GOT3 (cell line): ENCODE measurements at regions not wholly inside any gene's neighbourhood (a gene's known extent, or its start where the extent isn't known, plus 50 kb on each side); places are given as distances from the start of the nearest gene placed in this dataset.
"Not testable (repeated sequence)": the region's sequence is repeated elsewhere in the genome, so short reads cannot be mapped to it uniquely, and the experiment has no call there.

ENCODE experiments used
- DNase-seq: peaks from one replicate; lab custom pipeline; 2025; ENCODE audit warnings: mixed read lengths; lab: John Stamatoyannopoulos, UW

GRCh38 chr21:23607782-23608431 lies 1999.4 kb downstream of the MRPL39 start:
- no peak for DNase-seq

DNA sequence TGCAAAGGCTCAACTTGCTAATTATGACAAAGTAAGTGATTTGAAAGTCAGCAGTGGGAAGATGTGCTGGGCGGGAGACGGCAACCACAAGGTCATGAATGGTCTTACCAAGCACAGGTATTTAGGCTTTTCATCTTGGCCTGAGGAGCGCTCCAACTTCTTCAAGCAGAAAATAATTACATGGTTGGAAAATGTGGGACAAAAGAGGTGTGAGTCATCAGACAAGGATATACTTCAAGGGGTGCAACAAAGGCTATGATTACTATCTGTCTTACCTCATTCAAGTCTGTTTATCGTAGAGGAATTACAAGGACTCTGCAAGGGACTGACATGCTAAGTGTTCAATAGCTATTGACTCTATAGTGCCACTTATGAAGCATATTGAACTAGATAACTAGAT lies 2005.7 kb downstream of the MRPL39 start:
- DNase-seq = no peak

- DNase-seq = no peak
Measured at GRCh38 chr21:23593582-23593981, 2013.7 kb downstream of the MRPL39 start.

DNA sequence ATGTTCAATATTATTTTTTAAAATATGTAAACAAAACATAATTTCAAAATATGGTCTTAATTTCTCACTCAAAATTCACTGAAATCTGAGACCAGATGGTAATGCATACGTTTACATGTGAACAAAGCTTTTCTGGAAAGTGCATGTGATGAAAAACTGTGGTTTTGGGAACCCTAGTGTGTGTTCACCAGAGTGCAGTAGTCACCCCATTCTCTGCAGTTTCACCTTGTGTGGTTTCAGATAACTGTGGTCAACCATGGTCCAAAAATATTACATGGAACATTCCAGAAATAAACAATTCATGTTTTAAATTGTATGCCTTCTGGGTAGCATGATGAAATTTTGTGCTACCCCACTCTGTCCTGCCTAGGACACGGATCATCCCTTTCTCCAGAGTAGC lies 2021.9 kb downstream of the MRPL39 start:
- no peak for DNase-seq

- no peak for DNase-seq
Measured at GRCh38 chr21:23579573-23579972, 2027.7 kb downstream of the MRPL39 start.

- DNase-seq = no peak
Measured at GRCh38 chr21:23578027-23578426, 2029.3 kb downstream of the MRPL39 start.

DNA sequence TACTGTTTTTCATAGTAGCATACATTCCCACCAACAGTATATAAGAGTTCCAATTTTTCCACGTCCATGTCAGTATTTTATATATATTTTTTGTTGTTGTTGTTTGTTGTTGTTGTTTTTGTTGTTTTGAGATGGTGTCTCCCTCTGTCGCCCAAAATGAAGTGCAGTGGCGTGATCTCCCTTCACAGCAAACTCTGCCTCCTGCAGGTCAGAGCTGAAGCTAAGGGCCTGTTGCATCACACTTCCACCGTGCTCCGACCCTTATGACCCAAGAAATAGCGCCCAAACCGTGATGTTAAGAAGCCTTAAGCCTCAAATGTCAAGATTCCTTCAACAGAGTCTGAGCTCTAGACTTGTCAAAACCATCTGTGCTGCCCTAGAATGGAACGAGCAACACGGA lies 2032.3 kb downstream of the MRPL39 start:
- DNase-seq = no peak

GRCh38 chr21:23548924-23549323 lies 2058.4 kb downstream of the MRPL39 start:
- not testable (repeated sequence) for DNase-seq

DNA sequence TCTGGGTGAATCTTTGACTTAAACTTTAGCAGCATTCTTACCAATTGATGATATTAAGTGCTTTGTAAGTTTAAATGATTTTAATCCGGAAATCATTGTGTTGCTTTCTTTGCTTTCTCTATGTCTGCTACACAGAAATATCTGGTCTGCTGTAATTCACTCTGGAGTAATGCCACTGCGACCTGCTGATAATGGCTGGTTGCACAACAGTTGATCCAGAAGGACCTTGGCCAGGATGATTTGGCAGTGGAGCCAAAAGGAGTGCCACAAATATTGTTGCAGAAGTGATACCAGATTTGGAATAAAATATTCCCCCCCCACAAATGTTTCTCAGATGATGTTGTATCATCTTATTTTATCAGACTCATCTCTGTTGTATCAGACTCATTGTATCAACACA lies 2063.9 kb downstream of the MRPL39 start:
- DNase-seq = no peak

DNA sequence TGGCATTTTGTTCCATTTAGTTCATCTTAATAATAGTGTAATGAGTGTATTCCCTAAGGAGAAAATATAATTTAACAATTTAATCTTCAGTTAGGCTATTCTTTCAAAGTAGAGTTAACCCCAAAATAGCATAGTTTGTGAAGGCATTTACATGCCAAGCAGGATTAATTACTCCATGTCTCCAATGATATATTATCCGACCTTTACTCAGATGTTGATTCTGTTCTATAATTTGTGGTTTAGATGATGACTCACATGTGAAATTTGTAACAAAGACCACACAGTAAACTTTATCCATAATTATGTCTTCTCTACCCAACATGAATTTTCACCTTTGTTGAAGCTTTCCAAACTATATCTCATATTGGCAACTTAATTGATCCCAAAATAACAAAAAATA lies 2065.2 kb downstream of the MRPL39 start:
- DNase-seq = no peak

- no peak for DNase-seq
Measured at GRCh38 chr21:23541571-23541970, 2065.7 kb downstream of the MRPL39 start.

- DNase-seq = no peak
Measured at GRCh38 chr21:23534850-23535249, 2072.4 kb downstream of the MRPL39 start.

GRCh38 chr21:23531444-23531843 lies 2075.8 kb downstream of the MRPL39 start:
- DNase-seq = no peak

GRCh38 chr21:23524685-23525084 lies 2082.6 kb downstream of the MRPL39 start:
- DNase-seq = no peak

DNA sequence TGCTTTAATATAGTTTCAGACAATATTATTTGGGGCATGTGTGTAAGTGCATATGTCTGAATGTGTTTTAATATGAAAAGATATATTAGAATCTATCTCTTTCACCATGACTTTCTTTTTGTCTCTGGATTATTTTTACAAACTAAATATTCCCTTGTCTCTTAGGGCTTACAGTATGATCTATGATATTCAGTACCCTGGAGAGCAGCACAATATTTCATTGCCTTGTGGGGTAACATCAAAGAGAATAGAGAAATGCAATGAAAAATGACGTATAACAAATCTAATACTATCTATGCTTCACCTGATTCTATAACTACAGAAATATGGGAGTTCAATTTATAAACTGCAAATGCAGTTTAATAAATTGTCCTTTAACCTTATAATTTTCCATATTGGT lies 2084.5 kb downstream of the MRPL39 start:
- DNase-seq = no peak

GRCh38 chr21:23507501-23507900 lies 2099.8 kb downstream of the MRPL39 start:
- DNase-seq = no peak

- no peak for DNase-seq
Measured at GRCh38 chr21:23496729-23497128, 2110.6 kb downstream of the MRPL39 start.

GRCh38 chr21:23488245-23488644 lies 2119.0 kb downstream of the MRPL39 start:
- no peak for DNase-seq

DNA sequence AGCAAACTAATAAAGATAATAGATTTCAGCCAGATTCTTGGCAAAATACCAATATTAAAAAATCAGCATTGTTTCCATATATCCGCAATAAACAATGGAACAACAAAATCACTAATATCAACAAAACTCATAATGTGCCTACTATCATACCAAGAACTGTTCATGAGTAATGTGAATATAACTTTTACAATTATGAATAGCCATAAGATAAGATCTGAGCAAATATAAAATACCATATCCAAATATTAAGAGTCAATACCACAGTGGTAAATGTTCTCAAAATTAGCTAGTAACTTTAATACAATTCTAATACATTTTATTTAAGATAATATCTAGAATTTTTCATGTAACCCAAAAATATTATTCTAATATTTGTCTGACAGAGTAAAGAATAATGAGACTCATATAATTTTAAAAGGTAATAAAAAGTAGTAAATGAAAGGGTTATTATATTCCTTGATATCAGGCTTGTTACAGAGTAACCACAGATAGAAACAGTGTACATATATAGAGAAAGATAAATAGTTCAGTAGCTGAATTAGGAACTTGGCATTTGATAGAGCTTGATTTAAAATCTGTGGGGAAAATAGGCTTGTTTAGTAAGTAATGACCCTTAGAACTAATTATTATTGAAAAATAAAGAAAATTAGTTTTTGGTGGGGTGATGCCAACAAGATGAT lies 2126.6 kb downstream of the MRPL39 start:
- no peak for DNase-seq

DNA sequence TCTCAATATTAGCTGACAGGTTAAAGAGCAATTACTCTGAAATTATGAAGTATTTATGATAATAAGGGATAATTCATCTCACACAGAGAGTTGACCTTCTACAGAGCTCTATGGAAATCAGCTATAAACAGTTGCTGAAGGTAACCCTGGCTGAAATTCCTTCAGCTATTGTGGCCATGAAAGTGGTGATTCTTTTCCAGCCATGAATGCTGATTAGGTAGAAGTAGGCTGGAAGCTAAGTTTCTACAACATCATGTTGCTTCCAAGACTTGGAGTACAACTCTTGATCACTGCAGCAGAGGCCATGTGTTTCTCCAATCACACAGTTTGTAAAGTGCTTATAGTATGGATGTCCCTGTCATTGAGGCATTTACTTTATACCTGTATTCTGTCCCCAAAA lies 2128.9 kb downstream of the MRPL39 start:
- no peak for DNase-seq

DNA sequence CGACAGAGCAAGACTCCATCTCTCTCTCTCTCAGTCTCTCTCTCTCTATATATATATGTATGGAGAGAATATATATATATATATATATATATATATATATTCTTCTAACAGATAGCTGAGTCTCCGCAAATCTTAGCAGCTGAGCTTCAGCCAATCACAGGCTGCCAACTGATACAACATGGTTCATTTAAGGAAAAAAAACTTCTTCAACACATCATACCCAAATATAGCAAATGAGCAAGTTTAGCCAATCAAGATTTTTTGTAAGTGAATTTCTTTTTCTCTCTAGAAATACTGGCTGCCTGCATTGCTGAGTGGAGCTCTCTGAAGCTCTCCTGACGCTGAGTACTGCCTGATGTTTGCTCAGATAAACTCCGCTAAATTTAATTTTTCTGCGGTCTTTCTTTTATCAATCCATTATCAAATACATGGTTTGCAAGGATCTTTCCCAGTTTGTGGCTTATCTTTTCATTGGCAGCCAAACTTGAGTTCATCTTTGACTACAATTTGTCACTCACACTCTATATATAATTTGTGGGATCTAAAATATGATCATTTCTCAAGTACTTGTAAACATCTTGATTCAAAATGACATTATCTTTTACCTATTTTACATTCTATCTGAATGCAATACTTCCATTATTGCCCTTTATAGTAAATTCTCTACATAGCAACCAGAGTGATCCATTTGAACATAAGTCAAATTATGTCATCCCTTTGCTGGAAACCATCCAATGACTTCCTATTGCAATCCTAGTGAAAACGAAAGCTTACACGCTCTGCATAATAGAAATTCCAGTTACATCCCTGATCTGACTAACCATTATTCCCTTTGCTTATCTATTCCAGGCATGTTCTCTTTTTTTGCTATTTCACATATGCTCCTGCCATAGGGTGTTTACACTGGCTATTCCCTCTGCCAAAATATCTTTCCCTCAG lies 2131.7 kb downstream of the MRPL39 start:
- no peak for DNase-seq

GRCh38 chr21:23471877-23472276 lies 2135.4 kb downstream of the MRPL39 start:
- no peak for DNase-seq

GRCh38 chr21:23463365-23463764 lies 2143.9 kb downstream of the MRPL39 start:
- no peak for DNase-seq
